Duodenal mucosa (tissue), 2 donors: ENCODE measurements at regions not wholly inside any gene's neighbourhood (a gene's known extent, or its start where the extent isn't known, plus 50 kb on each side); places are given as distances from the start of the nearest gene placed in this dataset.

ENCODE experiments used
- H3K27ac ChIP-seq: one replicate; pipeline ENCODE4 v1.7.0; 2013; ENCODE audit warnings: low read depth, low read length
- H3K27me3 ChIP-seq, 2 donors: one replicate each; pipeline ENCODE4 v1.7.0; 2013; ENCODE audit warnings: low read length in 2 of 2, control low read depth in 1 of 2; ENCODE audit not compliant: insufficient read depth in 2 of 2, control insufficient read depth in 1 of 2
- H3K36me3 ChIP-seq, 2 donors: one replicate each; pipeline ENCODE4 v1.7.0; 2013; ENCODE audit warnings: low read length in 2 of 2, control low read depth in 1 of 2; ENCODE audit not compliant: insufficient read depth in 2 of 2, control insufficient read depth in 1 of 2
- H3K4me1 ChIP-seq, 2 donors: one replicate each; pipeline ENCODE4 v1.7.0; 2013; ENCODE audit warnings: low read length in 2 of 2, control low read depth in 1 of 2; ENCODE audit not compliant: insufficient read depth in 2 of 2, control insufficient read depth in 1 of 2
- H3K4me3 ChIP-seq, 2 donors: one replicate each; pipeline ENCODE4 v1.7.0; 2013; ENCODE audit warnings: low read length in 2 of 2, low read depth in 1 of 2
- H3K9ac ChIP-seq, 2 donors: one replicate each; pipeline ENCODE4 v1.7.0; 2013; ENCODE audit warnings: low read length in 2 of 2, low read depth in 1 of 2
- H3K9me3 ChIP-seq, 2 donors: one replicate each; pipeline ENCODE4 v1.7.0; 2013; ENCODE audit warnings: low read length in 2 of 2, control low read depth in 1 of 2; ENCODE audit not compliant: control insufficient read depth in 1 of 2

- Histone ChIP-seq H3K9me3 (no peaks in the 10 kb centered on the region), H3K4me3 (no peak overlapping the region), H3K27ac (no peak overlapping the region), H3K27me3 (no peaks in the 10 kb centered on the region), H3K36me3 (no peaks in the 10 kb centered on the region), H3K9ac (no peak overlapping the region), H3K4me1 (no peaks in the 10 kb centered on the region)
Measured at GRCh38 chr20:21920211-21920610, 214.7 kb downstream of the PAX1 start.

GRCh38 chr20:21918398-21918797, 212.9 kb downstream of the PAX1 start:
- Histone ChIP-seq H3K9me3 (no peaks in the 10 kb centered on the region), H3K9ac (no peak overlapping the region), H3K4me3 (no peak overlapping the region), H3K27me3 (no peaks in the 10 kb centered on the region), H3K4me1 (no peaks in the 10 kb centered on the region), H3K36me3 (no peaks in the 10 kb centered on the region), H3K27ac (no peak overlapping the region)

- Histone ChIP-seq H3K4me3 (no peak overlapping the region), H3K27me3 (no peaks in the 10 kb centered on the region), H3K36me3 (no peaks in the 10 kb centered on the region), H3K27ac (no peak overlapping the region), H3K4me1 (no peaks in the 10 kb centered on the region), H3K9ac (no peak overlapping the region), H3K9me3 (no peaks in the 10 kb centered on the region)
Measured at GRCh38 chr20:21902391-21902790, 196.9 kb downstream of the PAX1 start.

- no peaks in the 10 kb centered on the region for H3K27me3 ChIP-seq
- no peaks in the 10 kb centered on the region for H3K4me1 ChIP-seq
- H3K27ac ChIP-seq, result no peak overlapping the region
- no peak overlapping the region for H3K9ac ChIP-seq
- H3K4me3 ChIP-seq, result no peak overlapping the region
- no peaks in the 10 kb centered on the region for H3K9me3 ChIP-seq
- no peaks in the 10 kb centered on the region for H3K36me3 ChIP-seq
Measured at GRCh38 chr20:21901470-21902275, 196.2 kb downstream of the PAX1 start.

GRCh38 chr20:21900431-21900830, 195.0 kb downstream of the PAX1 start:
- H3K4me3 ChIP-seq, result no peak overlapping the region

GRCh38 chr20:21874921-21875320, 169.5 kb downstream of the PAX1 start:
- no peak overlapping the region for H3K4me3 ChIP-seq
- H3K36me3 ChIP-seq, result no peaks in the 10 kb centered on the region
- no peak overlapping the region for H3K27ac ChIP-seq
- no peak overlapping the region for H3K9ac ChIP-seq
- H3K9me3 ChIP-seq, result no peaks in the 10 kb centered on the region
- H3K27me3 ChIP-seq, result no peaks in the 10 kb centered on the region
- H3K4me1 ChIP-seq, result no peaks in the 10 kb centered on the region

More at GRCh38 chr20:21900431-21900830, 195.0 kb downstream of the PAX1 start:
- H3K9ac ChIP-seq, result no peak overlapping the region
- H3K27ac ChIP-seq, result no peak overlapping the region
- no peaks in the 10 kb centered on the region for H3K36me3 ChIP-seq
- no peaks in the 10 kb centered on the region for H3K27me3 ChIP-seq
- no peaks in the 10 kb centered on the region for H3K4me1 ChIP-seq
- no peaks in the 10 kb centered on the region for H3K9me3 ChIP-seq

GRCh38 chr20:21874127-21874526, 168.7 kb downstream of the PAX1 start:
- no peaks in the 10 kb centered on the region for H3K36me3 ChIP-seq
- H3K9me3 ChIP-seq, result no peaks in the 10 kb centered on the region
- no peaks in the 10 kb centered on the region for H3K27me3 ChIP-seq
- H3K4me3 ChIP-seq, result no peak overlapping the region
- no peak overlapping the region for H3K9ac ChIP-seq
- no peak overlapping the region for H3K27ac ChIP-seq
- no peaks in the 10 kb centered on the region for H3K4me1 ChIP-seq

- H3K4me3 ChIP-seq, result no peak overlapping the region
- H3K27ac ChIP-seq, result no peak overlapping the region
- no peaks in the 10 kb centered on the region for H3K4me1 ChIP-seq
- no peak overlapping the region for H3K9ac ChIP-seq
- no peaks in the 10 kb centered on the region for H3K9me3 ChIP-seq
- H3K36me3 ChIP-seq, result no peaks in the 10 kb centered on the region
- H3K27me3 ChIP-seq, result no peaks in the 10 kb centered on the region
Measured at GRCh38 chr20:21873291-21873690, 167.8 kb downstream of the PAX1 start.

- no peaks in the 10 kb centered on the region for H3K36me3 ChIP-seq
- H3K27me3 ChIP-seq, result no peaks in the 10 kb centered on the region
- H3K4me3 ChIP-seq, result no peak overlapping the region
- no peaks in the 10 kb centered on the region for H3K4me1 ChIP-seq
- H3K9ac ChIP-seq, result no peak overlapping the region
- no peaks in the 10 kb centered on the region for H3K9me3 ChIP-seq
- H3K27ac ChIP-seq, result no peak overlapping the region
Measured at GRCh38 chr20:21867811-21868210, 162.3 kb downstream of the PAX1 start.

GRCh38 chr20:21867353-21867752, 161.9 kb downstream of the PAX1 start:
- Histone ChIP-seq H3K27ac (no peak overlapping the region), H3K27me3 (no peaks in the 10 kb centered on the region), H3K4me3 (no peak overlapping the region), H3K36me3 (no peaks in the 10 kb centered on the region), H3K9ac (no peak overlapping the region), H3K9me3 (peaks cover 0 to 3% of the 10 kb centered on the region in 2 donors), H3K4me1 (no peaks in the 10 kb centered on the region)
